Gastrocnemius medialis (tissue), 4 donors: ENCODE measurements at regions not wholly inside any gene's neighbourhood (a gene's known extent, or its start where the extent isn't known, plus 50 kb on each side); places are given as distances from the start of the nearest gene placed in this dataset.

Experiments
- ATAC-seq, 2 donors: fragments of 150-250 bp; one replicate each; pipeline ENCODE4 v1.9.1; 2016
- DNase-seq, 2 donors: peaks; one replicate each; pipeline ENCODE4 v3.0.0-alpha.2; 2019
- H3K27ac ChIP-seq, 4 donors: fragments of 200-600 bp; sonication (generic); 1 replicate in 1 of 4; 2 replicates in 3 of 4; pipeline ENCODE4 v1.5.1; 2016 to 2018; ENCODE audit warnings: mild to moderate bottlenecking in 2 of 4, moderate library complexity in 1 of 4
- H3K27me3 ChIP-seq, 3 donors: fragments of 200-600 bp; sonication (generic) in 2 of 3; 1 replicate in 1 of 3; 2 replicates in 2 of 3; pipeline versions ENCODE4 v1.5.1 to v1.6.0; 2016 to 2019; ENCODE audit warnings: mild to moderate bottlenecking in 1 of 3, moderate library complexity in 1 of 3
- H3K36me3 ChIP-seq, 2 donors: fragments of 200-600 bp; sonication (generic) in 1 of 2; one replicate each; pipeline ENCODE4 v1.5.1; 2017 to 2018
- H3K4me1 ChIP-seq, 2 donors: fragments of 200-600 bp; sonication (generic) in 1 of 2; one replicate each; pipeline ENCODE4 v1.5.1; 2016 to 2017; ENCODE audit warnings: mild to moderate bottlenecking in 2 of 2
- H3K4me3 ChIP-seq, 4 donors: fragments of 200-600 bp; sonication (generic) in 3 of 4; 1 replicate in 1 of 4; 2 replicates in 3 of 4; pipeline ENCODE4 v1.5.1; 2016 to 2019; ENCODE audit warnings: mild to moderate bottlenecking in 2 of 4
- H3K9me3 ChIP-seq, 3 donors: fragments of 200-600 bp; sonication (generic) in 2 of 3; 1 replicate in 1 of 3; 2 replicates in 2 of 3; pipeline ENCODE4 v1.5.1; 2016 to 2019
- POLR2A ChIP-seq, 2 donors: fragments of 450-650 bp; IDR thresholded peaks; one replicate each; pipeline ENCODE4 v1.6.1; 2017; ENCODE audit warnings: antibody characterized with exemption in 2 of 2, mild to moderate bottlenecking in 2 of 2, moderate library complexity in 2 of 2
- in situ Hi-C, 4 donors: fragments of 200-750 bp; cut with MboI; loops; one replicate each; pipeline versions ENCODE4 v1.15.0 to v1.8.0; 2017; ENCODE audit warnings: low sequenced_read_pairs in 4 of 4
- intact Hi-C: fragments of 100-400 bp; cut with DNase I; formaldehyde crosslinking; loops from one replicate; pipeline ENCODE4 v1.15.1; 2023; ENCODE audit warnings: low total_unique reads
- TF ChIP-seq, protein P1 (sequence below), 5 experiments: fragments of 450-650 bp in 3 of 5; fragments of 200-600 bp in 2 of 5; sonication (generic) in 2 of 5; IDR thresholded peaks in 4 of 5; conservative IDR thresholded peaks in 1 of 5; 1 replicate in 4 of 5; 2 replicates in 1 of 5; pipeline ENCODE4 v1.5.1; 2016 to 2019; ENCODE audit warnings: antibody characterized with exemption in 5 of 5, mild to moderate bottlenecking in 3 of 5, moderate library complexity in 3 of 5

DNA sequence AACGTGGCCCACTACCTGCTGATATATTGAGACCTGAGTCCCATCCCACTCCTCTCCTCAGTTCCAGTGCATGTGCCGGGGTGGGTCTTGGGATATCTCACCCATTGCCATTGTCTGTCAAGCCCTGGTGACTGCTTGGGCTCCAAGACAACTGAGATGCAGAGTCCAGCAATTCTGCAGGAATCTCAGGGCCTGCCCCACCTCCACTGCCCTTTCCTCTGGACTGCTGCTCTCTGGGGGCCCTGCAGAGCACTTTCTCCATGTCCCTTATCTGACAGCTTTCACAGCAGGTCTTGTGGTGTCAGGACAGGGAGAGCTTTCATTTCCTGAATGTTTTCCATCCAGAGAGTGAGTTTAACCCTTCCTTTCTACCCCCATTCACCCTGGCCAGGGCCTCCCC lies 152.9 kb downstream of the ARL4C start:
- in situ Hi-C loops = no loop called here
- no peak for ATAC-seq

DNA sequence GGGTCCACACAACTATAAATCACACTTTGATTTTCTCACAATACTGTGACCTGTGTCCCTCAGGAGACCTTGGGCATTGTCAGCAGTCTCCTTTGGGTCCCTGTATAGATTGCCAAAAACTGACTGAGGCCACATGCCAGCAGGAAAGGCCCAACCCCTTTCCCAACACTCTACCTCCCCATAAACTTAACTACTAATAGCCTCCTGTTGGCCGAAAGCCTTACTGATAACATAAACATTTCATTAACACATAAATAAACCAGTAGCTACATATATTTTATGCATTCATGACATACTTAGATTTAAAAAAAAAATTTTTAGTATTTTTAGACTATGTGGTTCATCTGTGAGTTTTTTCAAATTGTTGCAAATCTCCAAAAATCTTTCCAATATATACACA lies 153.5 kb downstream of the ARL4C start:
- no peak for DNase-seq
- Histone ChIP-seq H3K9me3 (no peaks in the 10 kb centered on the region), H3K27ac (no peak overlapping the region), H3K4me3 (no peak overlapping the region), H3K4me1 (no peaks in the 10 kb centered on the region), H3K36me3 (no peaks in the 10 kb centered on the region), H3K27me3 (no peaks in the 10 kb centered on the region)
- TF ChIP-seq POLR2A (IDR thresholded peaks at IDR 0.05) = no peak
- TF ChIP-seq, protein P1, sequence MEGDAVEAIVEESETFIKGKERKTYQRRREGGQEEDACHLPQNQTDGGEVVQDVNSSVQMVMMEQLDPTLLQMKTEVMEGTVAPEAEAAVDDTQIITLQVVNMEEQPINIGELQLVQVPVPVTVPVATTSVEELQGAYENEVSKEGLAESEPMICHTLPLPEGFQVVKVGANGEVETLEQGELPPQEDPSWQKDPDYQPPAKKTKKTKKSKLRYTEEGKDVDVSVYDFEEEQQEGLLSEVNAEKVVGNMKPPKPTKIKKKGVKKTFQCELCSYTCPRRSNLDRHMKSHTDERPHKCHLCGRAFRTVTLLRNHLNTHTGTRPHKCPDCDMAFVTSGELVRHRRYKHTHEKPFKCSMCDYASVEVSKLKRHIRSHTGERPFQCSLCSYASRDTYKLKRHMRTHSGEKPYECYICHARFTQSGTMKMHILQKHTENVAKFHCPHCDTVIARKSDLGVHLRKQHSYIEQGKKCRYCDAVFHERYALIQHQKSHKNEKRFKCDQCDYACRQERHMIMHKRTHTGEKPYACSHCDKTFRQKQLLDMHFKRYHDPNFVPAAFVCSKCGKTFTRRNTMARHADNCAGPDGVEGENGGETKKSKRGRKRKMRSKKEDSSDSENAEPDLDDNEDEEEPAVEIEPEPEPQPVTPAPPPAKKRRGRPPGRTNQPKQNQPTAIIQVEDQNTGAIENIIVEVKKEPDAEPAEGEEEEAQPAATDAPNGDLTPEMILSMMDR (IDR thresholded peaks at IDR 0.05 in 4 of 5, conservative IDR thresholded peaks at IDR 0.05 in 1 of 5) = no peak
- ATAC-seq = no peak
- intact Hi-C loops = no loop called here
- in situ Hi-C loops = no loop called here

More for the DNA sequence above, 152.9 kb downstream of the ARL4C start:
- Histone ChIP-seq H3K9me3 (no peaks in the 10 kb centered on the region), H3K27ac (no peak overlapping the region), H3K36me3 (no peaks in the 10 kb centered on the region), H3K27me3 (no peaks in the 10 kb centered on the region), H3K4me3 (no peak overlapping the region), H3K4me1 (no peaks in the 10 kb centered on the region)
- intact Hi-C loops = no loop called here
- TF ChIP-seq POLR2A (IDR thresholded peaks at IDR 0.05) = no peak
- TF ChIP-seq, protein P1 (IDR thresholded peaks at IDR 0.05 in 4 of 5, conservative IDR thresholded peaks at IDR 0.05 in 1 of 5) = no peak
- no peak for DNase-seq

DNA sequence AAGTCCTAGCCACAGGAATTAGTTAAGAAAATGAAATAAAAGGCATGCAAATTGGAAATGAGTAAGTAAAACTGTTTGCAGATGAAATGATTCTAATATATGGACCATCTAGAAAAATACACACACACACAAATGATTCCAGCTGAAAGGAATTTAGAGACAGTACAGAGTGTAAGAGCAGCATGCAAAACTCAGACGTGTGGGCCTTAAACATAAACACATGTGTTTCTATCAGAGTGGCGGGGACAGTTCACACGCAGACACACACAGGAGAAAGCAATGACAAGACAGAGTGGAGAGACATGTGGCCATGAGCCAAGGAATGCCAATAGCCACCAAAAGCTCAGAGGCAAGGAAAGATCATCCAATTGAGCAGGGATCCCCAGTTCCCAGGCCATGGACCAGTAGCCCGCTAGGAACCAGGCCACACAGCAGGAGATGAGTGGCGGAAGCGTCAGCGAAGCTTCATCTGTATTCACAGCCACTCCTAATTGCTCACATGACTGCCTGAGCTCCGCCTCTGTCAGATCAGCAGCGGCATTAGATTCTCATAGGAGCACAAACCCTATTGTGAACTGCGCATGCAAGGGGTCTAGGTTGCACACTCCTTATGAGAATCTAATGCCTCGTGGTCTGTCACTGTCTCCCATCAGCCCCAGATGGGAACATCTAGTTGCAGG lies 155.4 kb downstream of the ARL4C start:
- no peaks in the 10 kb centered on the region for H3K9me3 ChIP-seq
- intact Hi-C loops = no loop called here

DNA sequence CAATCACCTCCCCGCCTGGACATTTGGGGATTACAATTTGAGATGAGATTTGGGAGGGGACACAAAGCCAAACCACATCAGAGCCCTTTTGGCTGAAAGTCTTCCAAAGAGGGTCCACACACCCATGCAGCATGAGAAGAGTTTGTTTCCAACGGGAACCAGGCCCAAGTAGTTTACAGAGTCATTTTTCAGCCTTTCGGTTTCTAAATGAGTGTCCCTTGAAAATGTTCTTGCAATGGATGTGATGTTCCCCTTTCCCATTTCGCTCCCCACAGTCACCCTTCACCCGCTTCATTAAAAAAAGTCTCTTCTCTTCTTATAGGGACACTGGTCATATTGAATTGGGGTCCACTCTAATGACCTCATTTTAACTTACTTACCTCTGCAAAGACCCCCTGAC lies 157.4 kb downstream of the ARL4C start:
- in situ Hi-C loops (no loop called here), intact Hi-C loops (no loop called here)
- Histone ChIP-seq H3K27ac (no peak overlapping the region), H3K4me1 (peaks cover 0 to 15% of the 10 kb centered on the region in 2 donors), H3K4me3 (no peak overlapping the region), H3K9me3 (no peaks in the 10 kb centered on the region), H3K36me3 (no peaks in the 10 kb centered on the region), H3K27me3 (no peaks in the 10 kb centered on the region)
- DNase-seq (no peak), ATAC-seq (no peak)
- TF ChIP-seq, protein P1 (IDR thresholded peaks at IDR 0.05 in 4 of 5, conservative IDR thresholded peaks at IDR 0.05 in 1 of 5) = no peak
- TF ChIP-seq POLR2A (IDR thresholded peaks at IDR 0.05) = no peak

More for the DNA sequence above, 155.4 kb downstream of the ARL4C start:
- no peak for ATAC-seq
- DNase-seq = no peak
- no peaks in the 10 kb centered on the region for H3K27me3 ChIP-seq
- H3K4me3 ChIP-seq = no peak overlapping the region
- no peak overlapping the region for H3K27ac ChIP-seq
- in situ Hi-C loops = no loop called here
- TF ChIP-seq, protein P1 (IDR thresholded peaks at IDR 0.05 in 4 of 5, conservative IDR thresholded peaks at IDR 0.05 in 1 of 5) = no peak
- TF ChIP-seq POLR2A (IDR thresholded peaks at IDR 0.05) = no peak
- no peaks in the 10 kb centered on the region for H3K36me3 ChIP-seq
- no peaks in the 10 kb centered on the region for H3K4me1 ChIP-seq

DNA sequence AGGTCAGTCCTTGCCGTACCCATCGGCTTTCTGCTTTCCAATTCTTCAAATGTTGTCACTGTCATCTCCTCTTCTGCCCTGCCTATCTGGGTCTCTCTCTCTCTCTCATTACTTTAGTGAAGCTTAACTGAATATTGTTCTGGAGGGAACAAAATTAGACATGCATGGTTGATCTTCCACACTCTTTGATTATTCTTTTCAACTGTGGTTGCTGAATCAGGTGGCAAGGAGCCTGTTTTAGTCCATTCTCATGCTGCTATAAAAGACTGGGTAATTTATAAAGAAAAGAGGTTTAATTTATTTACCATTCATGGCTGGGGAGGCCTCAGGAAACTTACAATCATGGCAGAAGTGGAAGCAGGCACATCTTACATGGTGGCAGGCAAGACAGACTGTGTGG lies 157.9 kb downstream of the ARL4C start:
- H3K27ac ChIP-seq = no peak overlapping the region
- intact Hi-C loops (no loop called here), in situ Hi-C loops (no loop called here)
- ATAC-seq = no peak
- no peak overlapping the region for H3K4me3 ChIP-seq
- no peaks in the 10 kb centered on the region for H3K27me3 ChIP-seq
- no peak for TF ChIP-seq POLR2A (IDR thresholded peaks at IDR 0.05)
- TF ChIP-seq, protein P1 (IDR thresholded peaks at IDR 0.05 in 4 of 5, conservative IDR thresholded peaks at IDR 0.05 in 1 of 5) = no peak
- peaks cover 0 to 15% of the 10 kb centered on the region in 2 donors for H3K4me1 ChIP-seq
- no peak for DNase-seq
- no peaks in the 10 kb centered on the region for H3K36me3 ChIP-seq
- H3K9me3 ChIP-seq = no peaks in the 10 kb centered on the region
